Cardiac muscle cell (in vitro differentiated cells and primary cell): ENCODE measurements at regions not wholly inside any gene's neighbourhood (a gene's known extent, or its start where the extent isn't known, plus 50 kb on each side); places are given as distances from the start of the nearest gene placed in this dataset.

Source experiments
- DNase-seq, 2 donors: peaks; one replicate each; pipeline versions ENCODE4 v3.0.0 to v3.0.0-alpha.2; 2010 to 2017; ENCODE audit warnings: low read depth in 1 of 2, low spot score in 1 of 2
- H3K27ac ChIP-seq: fragments of 200-600 bp; sonication (generic); 2 replicates; pipeline ENCODE4 v1.5.1; 2016
- H3K27me3 ChIP-seq: fragments of 200-600 bp; sonication (generic); 2 replicates; pipeline ENCODE4 v1.6.0; 2016; ENCODE audit warnings: control low read depth
- H3K36me3 ChIP-seq: fragments of 200-600 bp; sonication (generic); 2 replicates; pipeline ENCODE4 v1.5.1; 2016; ENCODE audit warnings: control low read depth
- H3K4me1 ChIP-seq: fragments of 200-600 bp; sonication (generic); 2 replicates; pipeline ENCODE4 v1.8.1; 2017; ENCODE audit warnings: low read depth, mild to moderate bottlenecking, mixed run types
- H3K4me3 ChIP-seq: fragments of 200-600 bp; sonication (generic); 2 replicates; pipeline ENCODE4 v1.5.1; 2016; ENCODE audit warnings: mild to moderate bottlenecking
- H3K9me3 ChIP-seq: fragments of 200-600 bp; sonication (generic); 2 replicates; pipeline ENCODE4 v1.5.1; 2017; ENCODE audit warnings: low read depth, mild to moderate bottlenecking, control low read depth
- TF ChIP-seq, protein P1 (sequence below): IDR thresholded peaks from 2 replicates; pipeline ENCODE4 v1.5.1; 2012; ENCODE audit warnings: low read depth, mild to moderate bottlenecking, low read length

- Histone ChIP-seq H3K27ac (peak overlapping the region; percentile 91), H3K27me3 (no peaks in the 10 kb centered on the region), H3K4me1 (peaks cover 74% of the 10 kb centered on the region), H3K36me3 (no peaks in the 10 kb centered on the region), H3K4me3 (no peak overlapping the region), H3K9me3 (no peaks in the 10 kb centered on the region)
- TF ChIP-seq, protein P1, sequence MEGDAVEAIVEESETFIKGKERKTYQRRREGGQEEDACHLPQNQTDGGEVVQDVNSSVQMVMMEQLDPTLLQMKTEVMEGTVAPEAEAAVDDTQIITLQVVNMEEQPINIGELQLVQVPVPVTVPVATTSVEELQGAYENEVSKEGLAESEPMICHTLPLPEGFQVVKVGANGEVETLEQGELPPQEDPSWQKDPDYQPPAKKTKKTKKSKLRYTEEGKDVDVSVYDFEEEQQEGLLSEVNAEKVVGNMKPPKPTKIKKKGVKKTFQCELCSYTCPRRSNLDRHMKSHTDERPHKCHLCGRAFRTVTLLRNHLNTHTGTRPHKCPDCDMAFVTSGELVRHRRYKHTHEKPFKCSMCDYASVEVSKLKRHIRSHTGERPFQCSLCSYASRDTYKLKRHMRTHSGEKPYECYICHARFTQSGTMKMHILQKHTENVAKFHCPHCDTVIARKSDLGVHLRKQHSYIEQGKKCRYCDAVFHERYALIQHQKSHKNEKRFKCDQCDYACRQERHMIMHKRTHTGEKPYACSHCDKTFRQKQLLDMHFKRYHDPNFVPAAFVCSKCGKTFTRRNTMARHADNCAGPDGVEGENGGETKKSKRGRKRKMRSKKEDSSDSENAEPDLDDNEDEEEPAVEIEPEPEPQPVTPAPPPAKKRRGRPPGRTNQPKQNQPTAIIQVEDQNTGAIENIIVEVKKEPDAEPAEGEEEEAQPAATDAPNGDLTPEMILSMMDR = no peak
- peak in 1 of 2 donors; percentile 59 for DNase-seq
These were observed 161.0 kb upstream of the FAM241A start for GRCh38 chr4:111984169-111984819.

GRCh38 chr4:111985426-111985825 is 159.8 kb upstream of the FAM241A start:
- Histone ChIP-seq H3K27ac (peak overlapping the region; percentile 91), H3K4me1 (peaks cover 65% of the 10 kb centered on the region), H3K36me3 (no peaks in the 10 kb centered on the region), H3K9me3 (no peaks in the 10 kb centered on the region), H3K27me3 (no peaks in the 10 kb centered on the region), H3K4me3 (no peak overlapping the region)
- TF ChIP-seq, protein P1 = no peak
- DNase-seq = peak in 1 of 2 donors; percentile 9

DNA sequence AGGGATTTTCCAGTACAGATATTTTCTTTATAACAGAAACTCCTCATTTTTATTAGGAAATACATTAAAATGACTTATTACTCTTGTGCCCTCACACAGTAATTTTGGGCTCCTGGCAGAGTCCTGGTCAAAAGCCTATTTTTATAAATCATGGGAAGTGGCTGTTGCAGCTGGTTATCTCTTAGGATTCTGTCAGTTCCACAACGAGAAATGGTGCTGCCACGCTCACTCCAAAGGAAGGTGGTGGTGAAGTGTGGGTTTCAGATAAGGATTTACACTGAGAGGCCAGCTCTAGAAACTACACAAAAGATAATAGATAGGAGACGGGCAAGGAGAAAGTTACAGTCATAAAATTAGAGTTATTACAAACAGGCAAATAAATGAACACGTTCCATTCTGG is 159.2 kb upstream of the FAM241A start:
- TF ChIP-seq, protein P1 = no peak

DNA sequence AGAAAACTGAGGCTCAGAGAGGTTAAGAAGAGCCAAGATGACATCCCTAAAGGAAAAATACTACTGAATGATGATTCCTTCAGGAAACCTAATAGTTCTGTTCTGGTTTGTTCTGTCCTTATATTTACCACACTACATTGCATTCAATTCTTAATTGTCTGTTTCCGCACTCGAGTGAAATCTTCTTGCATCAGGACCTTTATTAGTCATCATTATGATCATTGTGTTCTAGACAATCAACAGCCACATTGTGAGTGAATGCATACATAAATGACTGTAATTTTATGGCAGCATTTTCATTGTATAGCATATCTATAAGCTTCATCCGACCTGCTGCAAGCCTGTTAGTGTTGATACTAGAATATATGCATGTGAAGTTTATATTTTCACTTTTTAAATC is 156.7 kb upstream of the FAM241A start:
- H3K36me3 ChIP-seq = no peaks in the 10 kb centered on the region
- H3K27ac ChIP-seq = no peak overlapping the region
- H3K9me3 ChIP-seq = no peaks in the 10 kb centered on the region
- no peak for DNase-seq
- H3K4me1 ChIP-seq = peaks cover 48% of the 10 kb centered on the region
- TF ChIP-seq, protein P1 = no peak
- no peak overlapping the region for H3K4me3 ChIP-seq
- no peaks in the 10 kb centered on the region for H3K27me3 ChIP-seq

More for the DNA sequence above, 159.2 kb upstream of the FAM241A start:
- Histone ChIP-seq H3K27ac (peak overlapping the region; percentile 91), H3K4me3 (no peak overlapping the region), H3K9me3 (no peaks in the 10 kb centered on the region), H3K4me1 (peaks cover 60% of the 10 kb centered on the region), H3K36me3 (no peaks in the 10 kb centered on the region), H3K27me3 (no peaks in the 10 kb centered on the region)
- peak in 1 of 2 donors; percentile 33 for DNase-seq

DNA sequence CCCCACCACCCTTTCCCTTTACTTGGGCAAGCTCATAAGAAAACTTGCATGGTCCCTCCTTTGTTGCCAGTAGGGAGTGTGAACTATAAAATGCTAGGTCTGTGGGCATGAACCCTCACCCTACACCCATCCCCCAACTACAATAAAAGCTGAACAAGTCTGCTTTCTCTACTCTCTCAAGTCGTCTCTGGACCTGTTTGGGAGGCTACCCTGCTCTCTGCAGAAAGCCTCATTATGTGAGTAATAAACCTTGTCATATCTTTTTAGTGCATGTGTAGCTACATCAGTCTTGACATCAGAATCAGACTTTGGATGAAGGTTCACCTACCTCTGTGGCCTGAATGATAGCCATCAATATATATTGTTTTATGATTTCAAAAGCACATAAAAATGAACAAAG is 155.4 kb upstream of the FAM241A start:
- TF ChIP-seq, protein P1 = no peak
- no peaks in the 10 kb centered on the region for H3K36me3 ChIP-seq
- no peaks in the 10 kb centered on the region for H3K9me3 ChIP-seq
- H3K27me3 ChIP-seq = no peaks in the 10 kb centered on the region
- H3K4me3 ChIP-seq = no peak overlapping the region
- H3K4me1 ChIP-seq = peaks cover 35% of the 10 kb centered on the region
- no peak overlapping the region for H3K27ac ChIP-seq
- no peak for DNase-seq
